ENCODE measurements at regions not wholly inside any gene's neighbourhood (a gene's known extent, or its start where the extent isn't known, plus 50 kb on each side); places are given as distances from the start of the nearest gene placed in this dataset.

DNA sequence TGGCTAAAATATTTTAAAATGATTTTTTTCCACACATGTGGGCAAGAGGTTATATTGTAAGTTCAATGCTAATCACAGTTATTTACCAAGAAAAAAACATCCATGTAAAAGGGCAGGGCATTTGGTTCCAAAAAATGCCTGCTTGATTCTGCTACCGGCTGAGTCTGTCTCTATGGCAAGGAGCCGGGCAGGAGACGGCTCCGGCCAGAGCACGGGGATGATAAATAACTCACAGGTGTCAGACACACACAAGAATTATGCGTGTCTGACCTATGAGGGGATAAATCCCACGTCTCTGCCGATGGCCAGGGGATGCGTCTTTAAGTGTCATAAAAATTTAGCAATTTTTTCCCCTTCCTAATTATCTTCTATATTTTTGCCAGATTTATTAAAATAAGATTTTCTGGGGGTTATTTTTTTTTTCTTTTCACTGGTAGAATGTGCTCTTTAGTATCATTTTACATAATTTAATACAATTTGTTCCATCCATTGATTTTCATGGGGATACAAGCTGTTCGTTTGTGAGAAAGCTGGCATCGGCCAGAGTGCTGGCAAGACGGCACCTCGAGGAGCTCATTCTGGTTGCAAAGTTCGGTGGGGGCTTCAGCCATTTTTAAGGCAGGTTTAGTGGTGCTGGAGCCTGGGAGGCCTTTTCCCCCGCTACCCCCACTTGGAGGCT is 253.9 kb downstream of the ZNF536 start:
- Histone ChIP-seq H3K27ac (ENCODE audit: low read length) (no peak overlapping the region), H3K4me1 (ENCODE audit: control insufficient read depth, insufficient read depth, low read length) (no peaks in the 10 kb centered on the region), H3K36me3 (ENCODE audit: control insufficient read depth in 2 of 2, insufficient read depth in 2 of 2, low read length in 2 of 2) (no peaks in the 10 kb centered on the region), H3K27me3 (ENCODE audit: control insufficient read depth in 1 of 2, insufficient read depth in 2 of 2, low read length in 2 of 2) (peaks cover 0 to 4% of the 10 kb centered on the region in 2 donors), H3K9me3 (ENCODE audit: control insufficient read depth in 2 of 2, low read length in 2 of 2) (peaks cover 0 to 4% of the 10 kb centered on the region in 2 donors), H3K4me3 (ENCODE audit: low read length in 2 of 2) (no peak overlapping the region), H3K9ac (ENCODE audit: low read length in 2 of 2) (no peak overlapping the region)

DNA sequence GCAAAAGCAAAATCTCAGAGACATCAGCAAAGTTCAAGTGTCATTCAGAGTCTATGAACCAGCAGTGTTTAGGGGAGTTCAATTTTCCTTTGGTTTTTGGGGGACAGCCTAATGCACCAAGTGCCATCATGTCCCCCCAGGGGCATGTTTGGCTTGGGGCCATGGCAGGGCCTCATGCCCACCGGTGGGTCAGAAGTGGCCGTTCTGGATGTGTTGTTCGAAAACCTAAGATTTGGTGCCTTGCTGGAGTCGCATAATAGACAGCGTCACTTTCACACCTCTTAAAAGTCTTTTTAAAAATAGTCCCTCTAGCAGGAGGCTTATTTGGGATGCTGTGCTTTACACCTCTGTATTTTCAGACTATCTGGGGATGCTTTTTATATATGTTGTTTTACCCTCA is 250.1 kb downstream of the ZNF536 start:
- Histone ChIP-seq H3K4me3 (ENCODE audit: low read length in 2 of 2) (no peak overlapping the region), H3K4me1 (ENCODE audit: control insufficient read depth, insufficient read depth, low read length) (no peaks in the 10 kb centered on the region), H3K27me3 (ENCODE audit: control insufficient read depth in 1 of 2, insufficient read depth in 2 of 2, low read length in 2 of 2) (no peaks in the 10 kb centered on the region), H3K9me3 (ENCODE audit: control insufficient read depth in 2 of 2, low read length in 2 of 2) (peaks cover 0 to 4% of the 10 kb centered on the region in 2 donors), H3K27ac (ENCODE audit: low read length) (no peak overlapping the region), H3K36me3 (ENCODE audit: control insufficient read depth in 2 of 2, insufficient read depth in 2 of 2, low read length in 2 of 2) (no peaks in the 10 kb centered on the region), H3K9ac (ENCODE audit: low read length in 2 of 2) (no peak overlapping the region)

DNA sequence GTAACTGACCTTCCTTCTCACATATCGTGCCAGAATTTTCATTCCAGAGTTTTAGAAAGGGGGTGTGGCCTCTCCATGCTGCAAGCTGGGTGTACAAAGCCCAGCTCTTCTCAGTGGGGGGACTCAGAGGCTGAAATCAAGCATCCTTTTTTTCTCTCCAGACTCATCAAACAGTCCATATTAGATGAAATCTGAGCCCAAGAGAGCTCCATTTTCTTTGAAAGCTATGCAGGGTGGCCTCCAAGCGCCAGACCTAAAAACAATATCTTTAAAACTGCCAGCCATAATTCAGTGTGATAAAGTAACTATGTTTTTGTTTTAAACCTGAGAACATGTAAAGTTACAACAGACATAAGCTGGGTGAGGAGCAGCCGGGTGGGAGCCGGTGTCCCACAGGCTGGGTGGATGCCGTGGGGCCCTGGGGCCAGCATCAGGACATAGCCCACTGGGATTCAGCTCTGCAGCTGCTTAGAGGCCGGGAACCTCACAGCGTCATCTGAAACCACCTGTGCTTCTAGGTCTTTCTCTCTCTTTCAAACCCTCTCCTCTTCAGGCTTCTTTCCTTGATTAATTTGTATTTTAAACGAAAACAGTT is 249.2 kb downstream of the ZNF536 start:
- H3K4me1 ChIP-seq (ENCODE audit: control insufficient read depth, insufficient read depth, low read length): no peaks in the 10 kb centered on the region
- H3K4me3 ChIP-seq (ENCODE audit: low read length in 2 of 2): no peak overlapping the region
- no peak overlapping the region for H3K9ac ChIP-seq (ENCODE audit: low read length in 2 of 2)
- no peaks in the 10 kb centered on the region for H3K36me3 ChIP-seq (ENCODE audit: control insufficient read depth in 2 of 2, insufficient read depth in 2 of 2, low read length in 2 of 2)
- H3K27me3 ChIP-seq (ENCODE audit: control insufficient read depth in 1 of 2, insufficient read depth in 2 of 2, low read length in 2 of 2): no peaks in the 10 kb centered on the region
- peaks cover 0 to 4% of the 10 kb centered on the region in 2 donors for H3K9me3 ChIP-seq (ENCODE audit: control insufficient read depth in 2 of 2, low read length in 2 of 2)
- H3K27ac ChIP-seq (ENCODE audit: low read length): no peak overlapping the region

- H3K27me3 ChIP-seq (ENCODE audit: control insufficient read depth in 1 of 2, insufficient read depth in 2 of 2, low read length in 2 of 2): no peaks in the 10 kb centered on the region
- no peaks in the 10 kb centered on the region for H3K4me1 ChIP-seq (ENCODE audit: control insufficient read depth, insufficient read depth, low read length)
- no peak overlapping the region for H3K9ac ChIP-seq (ENCODE audit: low read length in 2 of 2)
- no peaks in the 10 kb centered on the region for H3K36me3 ChIP-seq (ENCODE audit: control insufficient read depth in 2 of 2, insufficient read depth in 2 of 2, low read length in 2 of 2)
- no peak overlapping the region for H3K4me3 ChIP-seq (ENCODE audit: low read length in 2 of 2)
- peaks cover 0 to 4% of the 10 kb centered on the region in 2 donors for H3K9me3 ChIP-seq (ENCODE audit: control insufficient read depth in 2 of 2, low read length in 2 of 2)
- H3K27ac ChIP-seq (ENCODE audit: low read length): no peak overlapping the region
Measured at GRCh38 chr19:30620354-30620753, 248.2 kb downstream of the ZNF536 start.

DNA sequence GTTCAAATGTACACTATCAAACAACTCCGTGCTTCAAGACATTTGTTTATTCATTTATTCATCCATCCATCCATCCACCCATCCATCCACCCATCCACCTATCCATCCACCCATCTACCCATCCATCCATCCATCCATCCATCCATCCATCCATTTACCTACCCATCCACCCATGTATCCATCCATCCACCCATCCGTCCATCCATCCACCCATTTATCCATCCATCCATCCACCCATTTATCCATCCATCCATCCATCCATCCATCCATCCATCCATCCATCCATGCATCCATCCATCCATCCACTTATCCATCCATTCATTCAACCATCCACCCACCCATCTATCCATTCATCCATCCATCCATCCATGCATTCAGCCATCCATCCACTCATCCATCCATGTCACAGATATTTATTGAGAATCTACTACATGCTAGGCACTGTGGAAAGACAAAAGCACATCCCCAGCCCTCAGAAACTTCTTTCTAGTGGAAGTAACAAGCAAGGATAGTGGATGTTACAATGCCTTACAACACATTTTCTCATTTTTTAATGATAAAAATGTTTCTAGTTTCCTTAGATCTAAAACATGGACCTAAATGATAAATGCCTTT is 237.6 kb downstream of the ZNF536 start:
- no peak overlapping the region for H3K27ac ChIP-seq (ENCODE audit: low read length)
- H3K4me3 ChIP-seq (ENCODE audit: low read length in 2 of 2): no peak overlapping the region
- peaks cover 0 to 2% of the 10 kb centered on the region in 2 donors for H3K9me3 ChIP-seq (ENCODE audit: control insufficient read depth in 2 of 2, low read length in 2 of 2)
- H3K27me3 ChIP-seq (ENCODE audit: control insufficient read depth in 1 of 2, insufficient read depth in 2 of 2, low read length in 2 of 2): no peaks in the 10 kb centered on the region
- H3K4me1 ChIP-seq (ENCODE audit: control insufficient read depth, insufficient read depth, low read length): no peaks in the 10 kb centered on the region
- H3K36me3 ChIP-seq (ENCODE audit: control insufficient read depth in 2 of 2, insufficient read depth in 2 of 2, low read length in 2 of 2): no peaks in the 10 kb centered on the region
- no peak overlapping the region for H3K9ac ChIP-seq (ENCODE audit: low read length in 2 of 2)

DNA sequence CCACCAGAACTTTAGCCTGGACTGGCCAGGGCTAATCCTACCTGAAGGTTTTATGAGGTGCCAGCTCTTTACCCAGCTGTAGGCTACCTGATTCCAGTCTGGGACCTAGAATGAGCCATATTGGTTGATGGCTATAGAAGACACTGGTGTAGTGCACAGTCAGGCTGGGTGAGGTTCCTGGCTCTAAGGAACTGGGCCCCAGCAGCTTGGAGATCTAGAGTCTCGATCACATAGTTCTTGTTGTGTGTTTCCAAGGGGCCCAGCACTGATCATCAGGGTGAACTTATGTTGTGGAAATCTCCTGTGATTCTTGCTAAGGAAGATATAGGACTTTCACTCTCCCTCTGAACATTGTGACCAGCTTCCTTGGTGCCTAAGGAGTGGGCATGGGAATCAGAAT is 236.3 kb downstream of the ZNF536 start:
- H3K9me3 ChIP-seq (ENCODE audit: control insufficient read depth in 2 of 2, low read length in 2 of 2): peaks cover 0 to 2% of the 10 kb centered on the region in 2 donors
- H3K9ac ChIP-seq (ENCODE audit: low read length in 2 of 2): no peak overlapping the region
- no peak overlapping the region for H3K4me3 ChIP-seq (ENCODE audit: low read length in 2 of 2)
- no peaks in the 10 kb centered on the region for H3K27me3 ChIP-seq (ENCODE audit: control insufficient read depth in 1 of 2, insufficient read depth in 2 of 2, low read length in 2 of 2)
- no peaks in the 10 kb centered on the region for H3K4me1 ChIP-seq (ENCODE audit: control insufficient read depth, insufficient read depth, low read length)
- H3K36me3 ChIP-seq (ENCODE audit: control insufficient read depth in 2 of 2, insufficient read depth in 2 of 2, low read length in 2 of 2): no peaks in the 10 kb centered on the region
- H3K27ac ChIP-seq (ENCODE audit: low read length): no peak overlapping the region

Measured in stomach smooth muscle (tissue), 2 donors.